ENCODE measurements at regions not wholly inside any gene's neighbourhood (a gene's known extent, or its start where the extent isn't known, plus 50 kb on each side); places are given as distances from the start of the nearest gene placed in this dataset.

- WGBS, 2 donors: 59 to 75% methylated on average over 5 of the region's 5 CpGs
- DNase-seq (no peak), ATAC-seq (no peak)
- intact Hi-C loops (cut with DNase I): no loop called here
- no peak for TF ChIP-seq POLR2A (IDR thresholded peaks at IDR 0.05)
- no peak for TF ChIP-seq CTCF (IDR thresholded peaks at IDR 0.05)
- Histone ChIP-seq H3K9me3 (no peaks in the 10 kb centered on the region), H3K27me3 (no peaks in the 10 kb centered on the region), H3K4me3 (no peak overlapping the region), H3K4me1 (no peaks in the 10 kb centered on the region), H3K36me3 (replicated peaks in 1 of 2; ENCODE audit: insufficient read depth in 1 of 2, low read depth in 2 of 2) (no peaks in the 10 kb centered on the region), H3K27ac (no peak overlapping the region)
Observed at GRCh38 chr6:19613678-19614077, 223.5 kb upstream of the ID4 start.

- intact Hi-C loops (cut with DNase I): no loop called here
- ATAC-seq (no peak), DNase-seq (no peak)
- Histone ChIP-seq H3K4me3 (no peak overlapping the region), H3K36me3 (replicated peaks in 1 of 2; ENCODE audit: insufficient read depth in 1 of 2, low read depth in 2 of 2) (no peaks in the 10 kb centered on the region), H3K9me3 (no peaks in the 10 kb centered on the region), H3K27ac (no peak overlapping the region), H3K4me1 (no peaks in the 10 kb centered on the region), H3K27me3 (no peaks in the 10 kb centered on the region)
- TF ChIP-seq CTCF (IDR thresholded peaks at IDR 0.05) (no peak), POLR2A (IDR thresholded peaks at IDR 0.05) (no peak)
Observed at GRCh38 chr6:19616022-19616421, 221.1 kb upstream of the ID4 start.

GRCh38 chr6:19632230-19632629, 204.9 kb upstream of the ID4 start:
- H3K9me3 ChIP-seq: no peaks in the 10 kb centered on the region
- no peak overlapping the region for H3K27ac ChIP-seq
- H3K36me3 ChIP-seq (replicated peaks in 1 of 2; ENCODE audit: insufficient read depth in 1 of 2, low read depth in 2 of 2): no peaks in the 10 kb centered on the region
- TF ChIP-seq POLR2A (IDR thresholded peaks at IDR 0.05) (no peak), CTCF (IDR thresholded peaks at IDR 0.05) (no peak)
- no peak overlapping the region for H3K4me3 ChIP-seq
- DNase-seq: no peak
- WGBS, 2 donors: 62 to 68% methylated on average over 5 of the region's 5 CpGs
- intact Hi-C loops (cut with DNase I): no loop called here
- H3K27me3 ChIP-seq: no peaks in the 10 kb centered on the region
- H3K4me1 ChIP-seq: no peaks in the 10 kb centered on the region
- ATAC-seq: no peak

GRCh38 chr6:19632786-19633185, 204.4 kb upstream of the ID4 start:
- no peaks in the 10 kb centered on the region for H3K4me1 ChIP-seq
- no peaks in the 10 kb centered on the region for H3K27me3 ChIP-seq
- no peak overlapping the region for H3K27ac ChIP-seq
- no peak overlapping the region for H3K4me3 ChIP-seq
- TF ChIP-seq POLR2A (IDR thresholded peaks at IDR 0.05) (no peak), CTCF (IDR thresholded peaks at IDR 0.05) (no peak)
- no peaks in the 10 kb centered on the region for H3K36me3 ChIP-seq (replicated peaks in 1 of 2; ENCODE audit: insufficient read depth in 1 of 2, low read depth in 2 of 2)
- 42 to 53% methylated on average over 3 of the region's 3 CpGs for WGBS, 2 donors
- H3K9me3 ChIP-seq: no peaks in the 10 kb centered on the region
- ATAC-seq (no peak), DNase-seq (no peak)
- intact Hi-C loops (cut with DNase I): no loop called here

GRCh38 chr6:19635728-19636127, 201.4 kb upstream of the ID4 start:
- 87 to 97% methylated on average over 2 of the region's 2 CpGs for WGBS, 2 donors
- ATAC-seq (no peak), DNase-seq (no peak)
- no peak overlapping the region for H3K27ac ChIP-seq
- no peaks in the 10 kb centered on the region for H3K36me3 ChIP-seq (replicated peaks in 1 of 2; ENCODE audit: insufficient read depth in 1 of 2, low read depth in 2 of 2)
- no peaks in the 10 kb centered on the region for H3K4me1 ChIP-seq
- intact Hi-C loops (cut with DNase I): no loop called here
- no peak for TF ChIP-seq POLR2A (IDR thresholded peaks at IDR 0.05)
- no peak for TF ChIP-seq CTCF (IDR thresholded peaks at IDR 0.05)
- no peak overlapping the region for H3K4me3 ChIP-seq
- H3K9me3 ChIP-seq: no peaks in the 10 kb centered on the region
- H3K27me3 ChIP-seq: no peaks in the 10 kb centered on the region
